Adipocyte (in vitro differentiated cells): ENCODE measurements at regions not wholly inside any gene's neighbourhood (a gene's known extent, or its start where the extent isn't known, plus 50 kb on each side); places are given as distances from the start of the nearest gene placed in this dataset.

ENCODE experiments used
- DNase-seq: peaks from one replicate; pipeline ENCODE4 v3.0.0-alpha.2; 2015; ENCODE audit warnings: low read depth
- H3K27me3 ChIP-seq: replicated peaks from 2 replicates; pipeline ENCODE4 v1.7.0; 2013; ENCODE audit warnings: mild to moderate bottlenecking, low read length, moderate library complexity; ENCODE audit not compliant: control insufficient read depth, insufficient read depth
- H3K36me3 ChIP-seq: 2 replicates; pipeline ENCODE4 v1.7.0; 2013; ENCODE audit warnings: low read length, mild to moderate bottlenecking, moderate library complexity; ENCODE audit not compliant: control insufficient read depth, insufficient read depth, severe bottlenecking
- H3K4me1 ChIP-seq: 2 replicates; pipeline ENCODE4 v1.7.0; 2013; ENCODE audit warnings: mild to moderate bottlenecking, low read length, moderate library complexity; ENCODE audit not compliant: control insufficient read depth, insufficient read depth
- H3K4me3 ChIP-seq: 2 replicates; pipeline ENCODE4 v1.7.0; 2013; ENCODE audit warnings: mild to moderate bottlenecking, low read length, moderate library complexity
- H3K9ac ChIP-seq: 2 replicates; pipeline ENCODE4 v1.7.0; 2013; ENCODE audit warnings: mild to moderate bottlenecking, low read length, moderate library complexity
- H3K9me3 ChIP-seq: 2 replicates; pipeline ENCODE4 v1.7.0; 2013; ENCODE audit warnings: mild to moderate bottlenecking, low read length, moderate library complexity; ENCODE audit not compliant: control insufficient read depth

DNA sequence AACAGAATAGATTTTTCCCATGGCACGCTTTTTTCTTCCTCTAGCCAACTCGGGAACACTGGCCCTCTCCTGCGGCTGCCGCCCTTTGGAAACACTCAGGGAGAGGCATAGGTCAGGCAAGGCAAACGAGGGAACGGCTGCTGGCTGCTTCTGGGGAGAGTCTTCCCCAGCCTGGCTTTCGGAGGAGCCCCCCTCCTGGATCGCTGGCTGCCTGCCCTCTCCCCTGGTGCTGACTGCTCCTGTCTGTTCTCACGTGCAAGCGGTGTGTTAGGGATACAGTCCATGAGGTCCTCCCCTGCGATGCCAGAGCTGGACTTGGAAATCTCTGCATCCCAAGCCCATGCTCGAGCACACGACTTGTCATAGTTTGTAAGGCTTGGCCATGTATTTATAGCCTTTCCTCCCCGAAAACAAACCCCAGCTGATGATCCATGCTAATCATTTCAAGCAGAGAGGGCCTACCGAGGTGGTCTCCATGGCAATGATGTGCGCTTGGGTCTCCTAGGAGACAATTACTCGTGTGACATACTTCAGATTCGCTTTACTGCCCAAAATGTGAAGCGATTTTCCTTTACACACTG, 315.6 kb upstream of the ATP10A start:
- no peaks in the 10 kb centered on the region for H3K9me3 ChIP-seq
- H3K9ac ChIP-seq: no peak overlapping the region
- no peak for DNase-seq
- peaks cover 17% of the 10 kb centered on the region for H3K27me3 ChIP-seq
- H3K4me3 ChIP-seq: no peak overlapping the region
- no peaks in the 10 kb centered on the region for H3K36me3 ChIP-seq
- H3K4me1 ChIP-seq: no peaks in the 10 kb centered on the region

DNA sequence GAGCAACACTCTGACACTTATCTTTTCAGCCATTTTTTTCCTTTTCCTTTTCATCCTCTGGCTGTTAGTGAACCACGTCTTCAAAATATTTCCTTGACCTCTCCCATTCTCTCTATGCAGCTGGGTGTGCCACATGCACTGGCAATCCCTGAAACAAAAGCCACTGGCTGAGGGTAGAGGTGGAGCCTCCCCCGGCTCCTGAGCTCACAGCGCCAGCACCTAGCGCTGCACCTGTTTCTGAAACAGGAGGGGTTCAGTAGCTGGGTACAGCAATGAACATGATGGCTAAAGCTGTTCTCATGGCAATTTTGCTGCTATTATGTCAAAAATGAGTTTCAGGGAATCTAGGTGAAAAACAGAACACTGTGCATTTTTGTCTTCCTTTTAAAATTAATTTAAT, 314.7 kb upstream of the ATP10A start:
- H3K9me3 ChIP-seq: no peaks in the 10 kb centered on the region
- no peak for DNase-seq
- H3K27me3 ChIP-seq: peaks cover 17% of the 10 kb centered on the region
- no peaks in the 10 kb centered on the region for H3K4me1 ChIP-seq
- H3K9ac ChIP-seq: no peak overlapping the region
- no peaks in the 10 kb centered on the region for H3K36me3 ChIP-seq
- no peak overlapping the region for H3K4me3 ChIP-seq

DNA sequence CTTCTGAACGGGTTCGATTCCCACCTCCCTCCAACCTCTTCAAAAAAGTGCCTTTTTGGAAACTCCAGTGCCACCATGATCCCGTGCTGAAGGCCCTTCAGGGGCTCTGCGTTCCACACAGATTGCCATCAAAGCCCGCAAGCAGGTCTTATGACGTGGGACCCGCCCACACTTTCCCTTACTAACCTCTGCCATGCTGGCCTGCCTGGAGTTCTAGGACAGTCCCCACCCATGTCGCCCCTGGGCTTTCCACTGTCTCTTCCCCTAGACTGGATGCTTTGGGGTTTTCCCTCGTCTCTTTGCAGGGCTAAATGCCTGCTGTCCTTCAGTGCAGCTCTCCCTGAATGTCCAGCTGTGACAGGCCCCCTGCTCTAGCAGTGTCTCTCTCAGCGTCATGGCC, 313.7 kb upstream of the ATP10A start:
- Histone ChIP-seq H3K9me3 (no peaks in the 10 kb centered on the region), H3K4me3 (no peak overlapping the region), H3K27me3 (peaks cover 17% of the 10 kb centered on the region), H3K36me3 (no peaks in the 10 kb centered on the region), H3K9ac (no peak overlapping the region), H3K4me1 (no peaks in the 10 kb centered on the region)
- DNase-seq: no peak

DNA sequence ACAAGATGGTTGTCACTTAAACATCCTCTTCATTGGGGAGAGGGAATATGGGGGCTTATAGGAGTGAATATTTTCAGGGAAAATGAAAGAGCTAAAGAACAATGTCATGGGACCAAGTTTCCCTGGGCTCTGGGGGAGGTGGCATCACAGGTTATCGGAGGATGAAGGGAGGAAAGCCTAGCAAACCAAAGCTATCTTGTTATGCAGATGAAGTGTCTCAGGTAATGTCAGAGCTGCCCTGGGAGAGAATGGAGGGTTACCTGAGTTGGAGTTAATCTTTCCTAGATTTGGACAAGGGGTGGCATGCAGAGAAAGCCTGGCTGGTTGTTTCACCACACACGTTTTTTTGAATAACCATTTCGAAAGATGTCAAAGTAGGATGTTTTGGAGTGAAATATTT, 308.1 kb upstream of the ATP10A start:
- Histone ChIP-seq H3K4me3 (no peak overlapping the region), H3K36me3 (no peaks in the 10 kb centered on the region), H3K27me3 (peaks cover 4% of the 10 kb centered on the region), H3K9me3 (no peaks in the 10 kb centered on the region), H3K9ac (no peak overlapping the region), H3K4me1 (no peaks in the 10 kb centered on the region)
- no peak for DNase-seq

DNA sequence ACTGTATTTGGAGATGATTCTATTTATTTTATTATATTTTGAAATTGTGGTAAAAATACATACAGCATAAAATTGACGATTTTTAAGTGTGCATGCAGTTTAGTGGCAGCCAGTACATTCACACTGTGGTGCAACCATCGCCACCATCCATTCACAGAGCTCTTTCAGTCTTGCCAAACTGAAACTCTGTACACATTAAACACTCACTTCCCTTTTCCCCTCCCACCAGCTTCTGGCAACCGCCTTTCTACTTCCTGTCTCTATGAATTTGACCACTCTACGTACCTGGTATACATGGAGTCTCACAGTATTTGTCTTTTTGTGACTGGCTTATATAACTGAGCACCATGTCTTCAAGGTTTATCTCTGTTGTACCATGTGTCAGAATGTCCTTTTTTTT, 303.3 kb upstream of the ATP10A start:
- Histone ChIP-seq H3K4me1 (no peaks in the 10 kb centered on the region), H3K9ac (no peak overlapping the region), H3K9me3 (no peaks in the 10 kb centered on the region), H3K27me3 (no peaks in the 10 kb centered on the region), H3K36me3 (no peaks in the 10 kb centered on the region), H3K4me3 (no peak overlapping the region)
- DNase-seq: no peak

DNA sequence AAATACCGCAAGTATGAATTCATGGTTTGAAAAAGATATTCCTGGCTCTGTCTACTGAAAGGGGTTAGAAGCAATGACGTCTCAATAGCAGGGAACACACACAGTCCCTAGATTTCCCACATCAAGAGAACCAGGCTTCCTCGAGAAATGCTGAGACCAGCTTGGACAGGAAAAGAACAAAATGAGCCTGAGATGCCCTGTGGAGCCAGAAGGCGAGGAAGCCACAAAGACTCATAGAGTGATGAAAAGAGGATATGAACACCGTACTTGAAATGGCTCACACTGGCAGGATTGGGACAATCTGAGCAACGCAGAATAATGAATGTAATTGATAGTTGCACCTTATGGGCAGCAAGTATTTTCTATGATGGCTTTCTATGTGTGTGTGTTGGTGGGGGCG, 302.4 kb upstream of the ATP10A start:
- Histone ChIP-seq H3K9ac (no peak overlapping the region), H3K27me3 (no peaks in the 10 kb centered on the region), H3K4me3 (no peak overlapping the region), H3K9me3 (no peaks in the 10 kb centered on the region), H3K4me1 (no peaks in the 10 kb centered on the region), H3K36me3 (no peaks in the 10 kb centered on the region)
- no peak for DNase-seq

DNA sequence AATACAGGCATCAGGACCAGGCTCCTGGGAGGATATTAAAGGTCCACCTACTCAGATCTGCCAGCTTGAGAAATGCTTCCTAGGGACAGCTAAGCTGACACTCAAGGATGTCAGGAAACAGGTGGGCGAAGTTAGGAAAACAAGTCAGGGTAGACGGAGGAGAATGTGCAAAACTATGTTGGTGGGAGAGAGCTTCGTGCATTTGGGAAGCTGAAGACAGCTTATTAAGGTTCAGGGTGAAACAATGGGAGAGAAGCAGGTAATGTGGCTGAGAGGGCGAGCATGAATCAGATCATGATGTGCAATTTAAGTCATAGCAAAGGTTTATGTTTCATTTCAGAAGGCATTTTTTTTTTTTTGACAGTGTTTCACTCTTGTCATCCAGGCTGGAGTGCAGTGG, 297.2 kb upstream of the ATP10A start:
- Histone ChIP-seq H3K4me3 (no peak overlapping the region), H3K9me3 (no peaks in the 10 kb centered on the region), H3K4me1 (no peaks in the 10 kb centered on the region), H3K9ac (no peak overlapping the region), H3K27me3 (peaks cover 7% of the 10 kb centered on the region), H3K36me3 (no peaks in the 10 kb centered on the region)
- DNase-seq: no peak

DNA sequence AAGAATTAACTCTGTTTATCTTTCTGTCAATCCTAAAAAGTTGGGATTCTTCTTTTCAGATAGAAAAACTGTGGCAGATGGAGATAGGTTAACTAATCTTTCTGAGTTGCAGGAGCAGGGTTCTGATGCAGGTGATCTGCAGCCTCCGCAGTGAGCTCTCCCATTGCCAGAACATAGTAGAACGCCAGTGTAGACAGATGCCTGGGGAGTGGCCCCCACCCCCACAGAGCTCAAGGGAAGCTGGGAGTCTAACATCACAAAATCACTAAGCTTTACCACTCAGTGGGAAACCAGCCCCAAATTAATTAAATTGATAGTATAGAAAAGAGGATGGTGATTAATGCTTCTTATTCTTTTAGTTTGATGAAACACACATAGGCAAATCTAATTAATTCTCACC, 295.0 kb upstream of the ATP10A start:
- no peak for DNase-seq
- Histone ChIP-seq H3K9me3 (peaks cover 3% of the 10 kb centered on the region), H3K27me3 (peaks cover 7% of the 10 kb centered on the region), H3K4me1 (no peaks in the 10 kb centered on the region), H3K4me3 (no peak overlapping the region), H3K36me3 (no peaks in the 10 kb centered on the region), H3K9ac (no peak overlapping the region)

DNA sequence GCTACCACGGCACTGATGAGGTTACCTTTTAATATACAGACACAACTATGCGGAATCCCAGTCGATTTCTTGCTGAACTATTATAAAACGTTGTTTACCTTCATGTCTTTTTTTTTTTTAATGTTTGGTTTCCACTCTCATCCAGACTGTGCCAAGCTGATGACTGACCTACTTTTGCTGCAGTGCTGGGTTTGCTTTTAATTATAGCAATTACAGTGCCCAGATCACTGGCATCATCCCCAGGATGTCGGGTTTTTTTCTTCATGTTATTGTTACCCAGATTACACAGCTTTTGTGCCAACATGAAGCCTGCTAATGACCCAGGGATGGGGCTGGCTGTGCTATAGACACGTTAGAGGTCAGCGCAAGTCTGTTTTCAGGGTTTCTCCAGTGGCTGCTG, 294.0 kb upstream of the ATP10A start:
- no peak overlapping the region for H3K4me3 ChIP-seq
- no peaks in the 10 kb centered on the region for H3K36me3 ChIP-seq
- H3K9ac ChIP-seq: no peak overlapping the region
- H3K27me3 ChIP-seq: peaks cover 7% of the 10 kb centered on the region
- DNase-seq: no peak
- H3K4me1 ChIP-seq: no peaks in the 10 kb centered on the region
- H3K9me3 ChIP-seq: peaks cover 5% of the 10 kb centered on the region

DNA sequence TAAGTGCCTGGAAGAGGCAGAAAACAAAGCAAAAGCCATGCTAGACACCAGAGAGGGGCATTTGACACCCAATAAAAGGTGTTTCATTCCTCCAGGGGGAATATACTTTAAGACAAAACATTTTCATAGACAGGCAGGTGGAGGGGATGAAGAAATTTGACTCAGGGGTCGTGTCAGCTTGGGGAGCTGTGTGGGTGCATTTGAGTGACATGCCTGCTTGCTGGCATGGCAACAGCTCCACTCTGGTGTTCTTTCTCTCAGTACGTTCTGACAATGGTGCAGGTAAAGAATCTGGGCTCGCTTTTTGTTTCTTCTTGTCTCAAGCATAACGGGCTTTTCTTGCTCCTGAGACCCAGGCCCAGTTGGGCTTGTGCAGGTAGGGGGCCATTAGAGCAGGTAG, 292.9 kb upstream of the ATP10A start:
- H3K36me3 ChIP-seq: no peaks in the 10 kb centered on the region
- no peaks in the 10 kb centered on the region for H3K4me1 ChIP-seq
- no peak overlapping the region for H3K9ac ChIP-seq
- H3K4me3 ChIP-seq: no peak overlapping the region
- H3K9me3 ChIP-seq: peaks cover 5% of the 10 kb centered on the region
- peaks cover 7% of the 10 kb centered on the region for H3K27me3 ChIP-seq
- no peak for DNase-seq

DNA sequence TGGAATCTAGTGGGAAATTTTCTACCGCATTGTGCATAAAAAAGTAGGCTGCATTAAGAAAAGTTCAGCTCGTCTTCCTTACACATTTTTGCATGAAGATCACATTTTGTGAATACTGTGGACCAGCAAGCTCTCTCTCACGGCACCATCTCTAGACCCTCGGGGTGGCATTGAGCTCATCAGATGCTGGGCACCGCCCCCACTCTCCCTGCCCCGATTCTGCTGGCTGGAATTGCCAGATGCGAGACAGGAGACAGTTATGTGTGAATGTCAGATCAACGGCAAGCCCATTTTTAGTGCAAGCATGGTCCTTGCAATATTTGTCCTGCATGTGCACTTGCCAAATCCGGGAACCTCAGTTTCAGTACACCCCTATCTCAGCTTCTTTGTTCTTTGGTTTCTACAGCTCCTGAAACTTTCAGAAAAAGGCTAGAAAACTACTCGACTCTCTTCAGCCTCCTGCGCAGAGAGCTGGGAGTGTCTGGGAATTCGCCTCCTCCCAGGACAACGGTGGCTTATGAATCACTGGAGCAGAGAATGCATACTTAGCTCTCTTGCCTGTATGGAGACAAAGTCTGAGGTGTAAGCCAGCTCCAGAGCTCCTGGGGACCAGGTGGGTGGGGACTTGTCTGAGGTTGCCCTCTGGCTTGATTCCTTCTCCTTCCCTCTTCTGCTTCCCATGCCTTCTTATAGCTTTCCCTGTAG, 285.2 kb upstream of the ATP10A start:
- Histone ChIP-seq H3K9me3 (peaks cover 3% of the 10 kb centered on the region), H3K9ac (no peak overlapping the region), H3K36me3 (no peaks in the 10 kb centered on the region), H3K4me1 (no peaks in the 10 kb centered on the region), H3K4me3 (no peak overlapping the region), H3K27me3 (peaks cover 23% of the 10 kb centered on the region)
- no peak for DNase-seq

DNA sequence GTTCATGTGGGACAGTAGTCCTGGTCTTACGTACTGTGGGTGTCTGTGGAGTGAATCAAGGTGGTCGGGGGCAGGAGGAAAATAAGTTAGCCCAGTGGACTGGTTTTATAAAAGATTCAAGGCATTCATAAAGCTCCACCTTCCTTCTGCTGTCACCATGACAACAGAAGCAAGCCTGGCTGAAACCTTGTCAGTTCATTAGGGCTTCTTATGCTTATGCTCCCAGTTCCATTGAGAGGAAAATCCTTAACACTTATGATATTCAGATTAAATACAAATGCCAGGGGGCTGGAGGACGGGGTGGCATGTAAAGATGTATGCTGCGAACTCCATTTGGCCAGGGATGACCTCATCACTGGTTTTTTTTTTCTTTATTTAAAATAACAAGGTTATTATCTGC, 283.1 kb upstream of the ATP10A start:
- Histone ChIP-seq H3K4me1 (no peaks in the 10 kb centered on the region), H3K27me3 (peaks cover 27% of the 10 kb centered on the region), H3K36me3 (no peaks in the 10 kb centered on the region), H3K9ac (no peak overlapping the region), H3K9me3 (no peaks in the 10 kb centered on the region), H3K4me3 (no peak overlapping the region)
- DNase-seq: no peak
